ENCODE measurements at regions not wholly inside any gene's neighbourhood (a gene's known extent, or its start where the extent isn't known, plus 50 kb on each side); places are given as distances from the start of the nearest gene placed in this dataset.

GRCh38 chr2:207216457-207216856, 50.7 kb upstream of the KLF7 start:
- Mint-ChIP-seq H3K27me3 (peaks cover 18% of the 10 kb centered on the region), H3K27ac (ENCODE audit: low read depth) (no peak overlapping the region), H3K4me3 (no peak overlapping the region), H3K36me3 (ENCODE audit: insufficient read depth) (peaks cover 2% of the 10 kb centered on the region), H3K4me1 (no peaks in the 10 kb centered on the region), H3K9me3 (no peaks in the 10 kb centered on the region)
- ATAC-seq (replicated peaks; ENCODE audit: extremely low read depth, poor library complexity, severe bottlenecking) (no peak), DNase-seq (ENCODE audit: low spot score in 2 of 2) (no peak)

- H3K36me3 Mint-ChIP-seq (ENCODE audit: insufficient read depth) = peaks cover 2% of the 10 kb centered on the region
- no peak for ATAC-seq (replicated peaks; ENCODE audit: extremely low read depth, poor library complexity, severe bottlenecking)
These were observed 51.7 kb upstream of the KLF7 start for GRCh38 chr2:207217442-207217841.

GRCh38 chr2:207219081-207219630, 53.4 kb upstream of the KLF7 start:
- Mint-ChIP-seq H3K4me1 (no peaks in the 10 kb centered on the region), H3K4me3 (no peak overlapping the region), H3K27me3 (peaks cover 38% of the 10 kb centered on the region), H3K9me3 (no peaks in the 10 kb centered on the region), H3K36me3 (ENCODE audit: insufficient read depth) (peaks cover 2% of the 10 kb centered on the region), H3K27ac (ENCODE audit: low read depth) (no peak overlapping the region)
- DNase-seq (ENCODE audit: low spot score in 2 of 2) = no peak
- ATAC-seq (replicated peaks; ENCODE audit: extremely low read depth, poor library complexity, severe bottlenecking) = no peak

More at GRCh38 chr2:207217442-207217841, 51.7 kb upstream of the KLF7 start:
- DNase-seq (ENCODE audit: low spot score in 2 of 2) = no peak
- no peak overlapping the region for H3K4me3 Mint-ChIP-seq
- H3K4me1 Mint-ChIP-seq = no peaks in the 10 kb centered on the region
- no peak overlapping the region for H3K27ac Mint-ChIP-seq (ENCODE audit: low read depth)
- H3K9me3 Mint-ChIP-seq = no peaks in the 10 kb centered on the region
- H3K27me3 Mint-ChIP-seq = peaks cover 25% of the 10 kb centered on the region

GRCh38 chr2:207219676-207220501, 54.1 kb upstream of the KLF7 start:
- H3K9me3 Mint-ChIP-seq = no peaks in the 10 kb centered on the region
- H3K27me3 Mint-ChIP-seq = peaks cover 45% of the 10 kb centered on the region
- no peak overlapping the region for H3K27ac Mint-ChIP-seq (ENCODE audit: low read depth)
- ATAC-seq (replicated peaks; ENCODE audit: extremely low read depth, poor library complexity, severe bottlenecking) = no peak
- no peak overlapping the region for H3K4me3 Mint-ChIP-seq
- H3K36me3 Mint-ChIP-seq (ENCODE audit: insufficient read depth) = peaks cover 2% of the 10 kb centered on the region
- no peak for DNase-seq (ENCODE audit: low spot score in 2 of 2)
- H3K4me1 Mint-ChIP-seq = peaks cover 3% of the 10 kb centered on the region

- no peak for ATAC-seq (replicated peaks; ENCODE audit: extremely low read depth, poor library complexity, severe bottlenecking)
- peaks cover 5% of the 10 kb centered on the region for H3K4me1 Mint-ChIP-seq
- no peak for DNase-seq (ENCODE audit: low spot score in 2 of 2)
- no peak overlapping the region for H3K27ac Mint-ChIP-seq (ENCODE audit: low read depth)
- peaks cover 2% of the 10 kb centered on the region for H3K36me3 Mint-ChIP-seq (ENCODE audit: insufficient read depth)
- H3K27me3 Mint-ChIP-seq = peaks cover 52% of the 10 kb centered on the region
- H3K4me3 Mint-ChIP-seq = no peak overlapping the region
- H3K9me3 Mint-ChIP-seq = no peaks in the 10 kb centered on the region
These were observed 56.0 kb upstream of the KLF7 start for GRCh38 chr2:207221731-207222130.

- H3K4me3 Mint-ChIP-seq = no peak overlapping the region
- no peaks in the 10 kb centered on the region for H3K36me3 Mint-ChIP-seq (ENCODE audit: insufficient read depth)
- no peaks in the 10 kb centered on the region for H3K9me3 Mint-ChIP-seq
- no peak for ATAC-seq (replicated peaks; ENCODE audit: extremely low read depth, poor library complexity, severe bottlenecking)
- H3K27me3 Mint-ChIP-seq = peaks cover 56% of the 10 kb centered on the region
- DNase-seq (ENCODE audit: low spot score in 2 of 2) = no peak
- H3K4me1 Mint-ChIP-seq = peaks cover 5% of the 10 kb centered on the region
- H3K27ac Mint-ChIP-seq (ENCODE audit: low read depth) = no peak overlapping the region
These were observed 57.3 kb upstream of the KLF7 start for GRCh38 chr2:207223051-207223450.

- ATAC-seq (replicated peaks; ENCODE audit: extremely low read depth, poor library complexity, severe bottlenecking) (no peak), DNase-seq (ENCODE audit: low spot score in 2 of 2) (no peak)
- Mint-ChIP-seq H3K4me3 (no peak overlapping the region), H3K27me3 (peaks cover 70% of the 10 kb centered on the region), H3K9me3 (no peaks in the 10 kb centered on the region), H3K36me3 (ENCODE audit: insufficient read depth) (peaks cover 2% of the 10 kb centered on the region), H3K4me1 (peaks cover 5% of the 10 kb centered on the region), H3K27ac (ENCODE audit: low read depth) (no peak overlapping the region)
These were observed 58.6 kb upstream of the KLF7 start for GRCh38 chr2:207224381-207224780.

- peaks cover 75% of the 10 kb centered on the region for H3K27me3 Mint-ChIP-seq
- peaks cover 5% of the 10 kb centered on the region for H3K4me1 Mint-ChIP-seq
- H3K4me3 Mint-ChIP-seq = no peak overlapping the region
- no peak for ATAC-seq (replicated peaks; ENCODE audit: extremely low read depth, poor library complexity, severe bottlenecking)
- peaks cover 2% of the 10 kb centered on the region for H3K36me3 Mint-ChIP-seq (ENCODE audit: insufficient read depth)
- H3K27ac Mint-ChIP-seq (ENCODE audit: low read depth) = no peak overlapping the region
- no peaks in the 10 kb centered on the region for H3K9me3 Mint-ChIP-seq
- DNase-seq (ENCODE audit: low spot score in 2 of 2) = no peak
These were observed 59.2 kb upstream of the KLF7 start for GRCh38 chr2:207224791-207225482.

GRCh38 chr2:207225773-207226172, 60.0 kb upstream of the KLF7 start:
- Mint-ChIP-seq H3K27ac (ENCODE audit: low read depth) (no peak overlapping the region), H3K36me3 (ENCODE audit: insufficient read depth) (peaks cover 2% of the 10 kb centered on the region), H3K4me3 (no peak overlapping the region), H3K27me3 (peaks cover 75% of the 10 kb centered on the region), H3K9me3 (no peaks in the 10 kb centered on the region), H3K4me1 (peaks cover 5% of the 10 kb centered on the region)
- ATAC-seq (replicated peaks; ENCODE audit: extremely low read depth, poor library complexity, severe bottlenecking) = no peak
- no peak for DNase-seq (ENCODE audit: low spot score in 2 of 2)

GRCh38 chr2:207226243-207226642, 60.5 kb upstream of the KLF7 start:
- no peaks in the 10 kb centered on the region for H3K9me3 Mint-ChIP-seq
- DNase-seq (ENCODE audit: low spot score in 2 of 2) (no peak), ATAC-seq (replicated peaks; ENCODE audit: extremely low read depth, poor library complexity, severe bottlenecking) (no peak)
- H3K4me3 Mint-ChIP-seq = no peak overlapping the region
- peaks cover 5% of the 10 kb centered on the region for H3K4me1 Mint-ChIP-seq
- peaks cover 2% of the 10 kb centered on the region for H3K36me3 Mint-ChIP-seq (ENCODE audit: insufficient read depth)
- no peak overlapping the region for H3K27ac Mint-ChIP-seq (ENCODE audit: low read depth)
- H3K27me3 Mint-ChIP-seq = peaks cover 71% of the 10 kb centered on the region

GRCh38 chr2:207226671-207227061, 60.9 kb upstream of the KLF7 start:
- H3K4me3 Mint-ChIP-seq = no peak overlapping the region
- DNase-seq (ENCODE audit: low spot score in 2 of 2) (no peak), ATAC-seq (replicated peaks; ENCODE audit: extremely low read depth, poor library complexity, severe bottlenecking) (no peak)
- H3K4me1 Mint-ChIP-seq = peaks cover 5% of the 10 kb centered on the region
- H3K27me3 Mint-ChIP-seq = peaks cover 67% of the 10 kb centered on the region
- no peak overlapping the region for H3K27ac Mint-ChIP-seq (ENCODE audit: low read depth)
- no peaks in the 10 kb centered on the region for H3K9me3 Mint-ChIP-seq
- H3K36me3 Mint-ChIP-seq (ENCODE audit: insufficient read depth) = peaks cover 2% of the 10 kb centered on the region

- no peaks in the 10 kb centered on the region for H3K9me3 Mint-ChIP-seq
- peaks cover 2% of the 10 kb centered on the region for H3K36me3 Mint-ChIP-seq (ENCODE audit: insufficient read depth)
- H3K27ac Mint-ChIP-seq (ENCODE audit: low read depth) = no peak overlapping the region
- peaks cover 64% of the 10 kb centered on the region for H3K27me3 Mint-ChIP-seq
- H3K4me3 Mint-ChIP-seq = no peak overlapping the region
- ATAC-seq (replicated peaks; ENCODE audit: extremely low read depth, poor library complexity, severe bottlenecking) (no peak), DNase-seq (ENCODE audit: low spot score in 2 of 2) (no peak)
- peaks cover 5% of the 10 kb centered on the region for H3K4me1 Mint-ChIP-seq
These were observed 61.5 kb upstream of the KLF7 start for GRCh38 chr2:207227062-207227748.

Data from central memory CD8-positive, alpha-beta T cell (primary cell).